Spleen (tissue), 11 donors: ENCODE measurements at regions not wholly inside any gene's neighbourhood (a gene's known extent, or its start where the extent isn't known, plus 50 kb on each side); places are given as distances from the start of the nearest gene placed in this dataset.

Experiments used
- DNase-seq: peaks from one replicate; pipeline ENCODE4 v3.0.0-alpha.2; 2020
- H3K27ac ChIP-seq, 8 donors: fragments of 200-600 bp; sonication (generic) in 7 of 8; 1 replicate in 4 of 8; 2 replicates in 4 of 8; pipeline versions ENCODE4 v1.5.0 to v1.8.0; 2016 to 2021; ENCODE audit warnings: inconsistent platforms in 4 of 8, mild to moderate bottlenecking in 4 of 8, moderate library complexity in 1 of 8
- H3K27me3 ChIP-seq, 7 donors: fragments of 200-600 bp; sonication (generic) in 6 of 7; replicated peaks in 1 of 7; 1 replicate in 4 of 7; 2 replicates in 3 of 7; pipeline versions ENCODE4 v1.5.0 to v1.8.0; 2016 to 2021; ENCODE audit warnings: inconsistent platforms in 3 of 7, mild to moderate bottlenecking in 1 of 7
- H3K36me3 ChIP-seq, 6 donors: fragments of 200-600 bp; sonication (generic) in 5 of 6; 1 replicate in 4 of 6; 2 replicates in 2 of 6; pipeline versions ENCODE4 v1.5.0 to v1.8.0; 2016 to 2021; ENCODE audit warnings: inconsistent platforms in 2 of 6
- H3K4me1 ChIP-seq, 6 donors: fragments of 200-600 bp; sonication (generic) in 5 of 6; 1 replicate in 3 of 6; 2 replicates in 3 of 6; pipeline versions ENCODE4 v1.5.0 to v1.8.0; 2016 to 2021; ENCODE audit warnings: inconsistent platforms in 3 of 6
- H3K4me3 ChIP-seq, 8 donors: fragments of 200-600 bp; sonication (generic) in 7 of 8; 1 replicate in 4 of 8; 2 replicates in 4 of 8; pipeline versions ENCODE4 v1.5.0 to v1.8.0; 2016 to 2021; ENCODE audit warnings: inconsistent platforms in 4 of 8, mild to moderate bottlenecking in 4 of 8, moderate library complexity in 2 of 8
- H3K9me3 ChIP-seq, 8 donors: fragments of 200-600 bp; sonication (generic) in 7 of 8; 1 replicate in 4 of 8; 2 replicates in 4 of 8; pipeline versions ENCODE4 v1.5.0 to v1.8.0; 2016 to 2021; ENCODE audit warnings: inconsistent platforms in 4 of 8
- POLR2A ChIP-seq, 3 donors: fragments of 450-650 bp; IDR thresholded peaks; one replicate each; pipeline ENCODE4 v1.5.1; 2017; ENCODE audit warnings: antibody characterized with exemption in 3 of 3, mild to moderate bottlenecking in 1 of 3
- POLR2AphosphoS5 ChIP-seq, 3 donors: sonication (generic); formaldehyde crosslinking; IDR thresholded peaks; one replicate each; pipeline ENCODE4 v1.5.1; 2017; ENCODE audit warnings: antibody characterized with exemption in 3 of 3
- WGBS, 5 donors: extraction: QIAGEN DNeasy Blood & Tissue Kit in 3 of 5; methylation state at CpG; one replicate each; pipeline versions ENCODE4 v1.1.5 to v1.1.7; 2013 to 2018; 5-methylcytosine and 5-hydroxymethylcytosine counted together
- intact Hi-C: fragments of 100-400 bp; cut with DNase I; formaldehyde crosslinking; loops from one replicate; pipeline ENCODE4 v1.15.0; 2023; ENCODE audit warnings: low total_unique reads
- TF ChIP-seq, protein P1 (sequence below), 11 experiments: fragments of 200-600 bp in 7 of 11; fragments of 450-650 bp in 4 of 11; sonication (generic) in 4 of 11; IDR thresholded peaks in 8 of 11; conservative IDR thresholded peaks in 3 of 11; 1 replicate in 7 of 11; 2 replicates in 4 of 11; pipeline versions ENCODE4 v1.4.0 to v1.8.0; 2016 to 2021; ENCODE audit warnings: antibody characterized with exemption in 11 of 11, inconsistent platforms in 4 of 11, mild to moderate bottlenecking in 1 of 11
- donor health status: healthy with polysubstance abuse.
- donor health status: DM: no; HTN: no; CAD: no; lungs with moderate emphysema.
- donor health status: DM: no; HTN: no; CAD: no.
- donor health status: Bipolar disorder and iron deficiency.
- donor health status: healthy.
- donor health status: DM: no; HTN: no; CAD: no.
- donor health status: DM: yes; HTN: yes; CAD: no.

DNA sequence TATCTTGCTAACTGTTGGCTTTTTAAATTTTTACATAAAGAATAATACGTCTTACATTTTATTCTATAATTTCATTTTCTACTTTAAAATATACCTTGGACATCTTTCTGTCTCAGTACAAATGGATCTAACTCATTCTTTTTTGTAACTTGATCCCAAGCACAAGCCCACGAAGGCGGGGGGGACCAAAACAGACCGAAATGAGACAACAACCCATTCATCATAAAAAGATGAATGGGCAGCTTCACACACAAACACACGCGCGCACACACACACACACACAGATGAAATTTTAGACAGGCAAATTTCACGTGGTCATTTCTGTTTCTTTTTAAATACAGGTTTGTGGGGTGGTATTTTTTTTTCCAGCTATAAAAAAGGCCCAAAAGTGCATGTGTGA lies 271.3 kb upstream of the TOPAZ1 start:
- DNase-seq, result no peak
- Histone ChIP-seq H3K27me3 (peaks cover 0 to 8% (median 0%) of the 10 kb centered on the region in 7 donors), H3K9me3 (peaks cover 0 to under 1% (median 0%) of the 10 kb centered on the region in 8 donors), H3K4me3 (no peak overlapping the region), H3K4me1 (no peaks in the 10 kb centered on the region), H3K27ac (peak overlapping the region in 1 of 8 donors; percentile 15), H3K36me3 (no peaks in the 10 kb centered on the region)
- WGBS, 5 donors, result 82 to 91% (median 88%) methylated on average over 8 of the region's 8 CpGs
- TF ChIP-seq, protein P1, sequence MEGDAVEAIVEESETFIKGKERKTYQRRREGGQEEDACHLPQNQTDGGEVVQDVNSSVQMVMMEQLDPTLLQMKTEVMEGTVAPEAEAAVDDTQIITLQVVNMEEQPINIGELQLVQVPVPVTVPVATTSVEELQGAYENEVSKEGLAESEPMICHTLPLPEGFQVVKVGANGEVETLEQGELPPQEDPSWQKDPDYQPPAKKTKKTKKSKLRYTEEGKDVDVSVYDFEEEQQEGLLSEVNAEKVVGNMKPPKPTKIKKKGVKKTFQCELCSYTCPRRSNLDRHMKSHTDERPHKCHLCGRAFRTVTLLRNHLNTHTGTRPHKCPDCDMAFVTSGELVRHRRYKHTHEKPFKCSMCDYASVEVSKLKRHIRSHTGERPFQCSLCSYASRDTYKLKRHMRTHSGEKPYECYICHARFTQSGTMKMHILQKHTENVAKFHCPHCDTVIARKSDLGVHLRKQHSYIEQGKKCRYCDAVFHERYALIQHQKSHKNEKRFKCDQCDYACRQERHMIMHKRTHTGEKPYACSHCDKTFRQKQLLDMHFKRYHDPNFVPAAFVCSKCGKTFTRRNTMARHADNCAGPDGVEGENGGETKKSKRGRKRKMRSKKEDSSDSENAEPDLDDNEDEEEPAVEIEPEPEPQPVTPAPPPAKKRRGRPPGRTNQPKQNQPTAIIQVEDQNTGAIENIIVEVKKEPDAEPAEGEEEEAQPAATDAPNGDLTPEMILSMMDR (IDR thresholded peaks at IDR 0.05 in 8 of 11, conservative IDR thresholded peaks at IDR 0.05 in 3 of 11), result no peak
- TF ChIP-seq POLR2AphosphoS5 (IDR thresholded peaks at IDR 0.05), result no peak
- TF ChIP-seq POLR2A (IDR thresholded peaks at IDR 0.05), result no peak
- intact Hi-C loops, result no loop called here

DNA sequence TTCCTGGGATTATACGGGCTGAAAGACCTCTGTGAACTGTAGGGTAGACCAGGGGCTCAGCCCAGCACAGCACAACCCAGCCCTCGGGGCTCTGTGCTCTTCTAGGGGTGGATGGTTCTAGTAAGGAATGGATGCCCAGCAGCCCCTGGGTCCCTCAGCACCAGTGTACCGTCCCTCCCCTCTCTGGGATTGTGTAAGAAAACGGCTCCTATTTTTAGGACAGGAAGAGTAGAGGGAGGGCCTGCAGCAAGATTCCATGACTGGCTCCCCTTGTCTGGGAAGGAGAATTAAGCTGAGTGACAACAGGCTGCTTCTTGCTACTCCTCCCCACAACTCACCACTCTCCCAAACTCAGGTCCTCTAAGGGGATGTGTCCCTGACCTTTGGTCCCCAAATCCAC lies 270.8 kb upstream of the TOPAZ1 start:
- WGBS, 5 donors, result 46 to 73% (median 57%) methylated on average over 4 of the region's 4 CpGs
- intact Hi-C loops, result no loop called here
- Histone ChIP-seq H3K27me3 (peaks cover 0 to 8% (median 0%) of the 10 kb centered on the region in 7 donors), H3K9me3 (peaks cover 0 to 6% (median 4%) of the 10 kb centered on the region in 8 donors), H3K27ac (peak overlapping the region in 1 of 8 donors; percentile 15), H3K36me3 (no peaks in the 10 kb centered on the region), H3K4me3 (no peak overlapping the region), H3K4me1 (no peaks in the 10 kb centered on the region)
- no peak for TF ChIP-seq POLR2A (IDR thresholded peaks at IDR 0.05)
- TF ChIP-seq POLR2AphosphoS5 (IDR thresholded peaks at IDR 0.05), result no peak
- TF ChIP-seq, protein P1 (IDR thresholded peaks at IDR 0.05 in 8 of 11, conservative IDR thresholded peaks at IDR 0.05 in 3 of 11), result no peak
- no peak for DNase-seq

DNA sequence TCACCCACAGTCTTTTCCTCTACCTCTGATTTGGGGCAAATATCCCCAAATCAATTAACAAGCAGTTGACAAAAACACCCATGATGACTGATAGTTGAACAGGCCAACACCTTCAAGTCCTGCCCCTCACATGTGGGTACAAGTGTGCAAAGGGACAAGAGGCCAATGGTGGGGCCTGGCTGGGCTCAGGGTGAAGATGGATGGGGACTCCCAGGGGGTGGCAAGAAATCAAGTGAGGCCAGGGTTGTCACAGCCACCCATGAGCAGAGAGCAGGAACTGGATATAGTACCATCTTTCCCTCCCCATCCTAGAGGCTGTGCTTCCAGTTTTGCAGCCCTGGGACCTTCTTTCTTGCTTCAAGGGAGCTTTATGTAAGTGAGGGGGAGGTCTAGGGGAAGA lies 270.2 kb upstream of the TOPAZ1 start:
- TF ChIP-seq POLR2AphosphoS5 (IDR thresholded peaks at IDR 0.05) (no peak), POLR2A (IDR thresholded peaks at IDR 0.05) (no peak)
- TF ChIP-seq, protein P1 (IDR thresholded peaks at IDR 0.05 in 8 of 11, conservative IDR thresholded peaks at IDR 0.05 in 3 of 11), result no peak
- peaks cover 0 to 10% (median 7%) of the 10 kb centered on the region in 8 donors for H3K9me3 ChIP-seq
- H3K27me3 ChIP-seq, result peaks cover 0 to 8% (median 0%) of the 10 kb centered on the region in 7 donors
- no peaks in the 10 kb centered on the region for H3K36me3 ChIP-seq
- no peak overlapping the region for H3K4me3 ChIP-seq
- no peaks in the 10 kb centered on the region for H3K4me1 ChIP-seq
- no peak overlapping the region for H3K27ac ChIP-seq
- no peak for DNase-seq
- intact Hi-C loops, result no loop called here

DNA sequence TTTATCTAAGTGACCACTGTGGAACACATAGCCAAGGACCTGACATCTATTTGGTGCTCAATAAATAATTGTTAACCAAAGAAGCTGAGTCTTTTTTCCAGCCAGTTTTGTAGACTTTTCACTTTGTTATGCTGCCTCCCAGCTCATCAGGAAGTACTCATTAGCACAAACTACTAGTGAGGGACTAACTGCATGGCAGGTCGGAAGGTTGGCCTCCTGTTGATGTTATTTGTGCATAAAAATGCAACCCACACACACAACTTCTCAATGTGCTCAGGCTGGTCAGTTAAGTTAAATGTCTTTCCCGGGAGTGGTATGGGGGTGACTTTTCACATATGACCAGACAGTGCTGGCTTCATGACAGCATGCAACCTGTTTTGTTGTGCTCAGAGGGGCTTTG lies 263.0 kb upstream of the TOPAZ1 start:
- H3K27me3 ChIP-seq, result peaks cover 0 to 2% (median 0%) of the 10 kb centered on the region in 7 donors
- intact Hi-C loops, result no loop called here
- no peak overlapping the region for H3K4me3 ChIP-seq
- 60 to 74% (median 61%) methylated on average over 2 of the region's 2 CpGs for WGBS, 5 donors
- no peak overlapping the region for H3K27ac ChIP-seq
- TF ChIP-seq POLR2AphosphoS5 (IDR thresholded peaks at IDR 0.05) (no peak), POLR2A (IDR thresholded peaks at IDR 0.05) (no peak)
- TF ChIP-seq, protein P1 (IDR thresholded peaks at IDR 0.05 in 8 of 11, conservative IDR thresholded peaks at IDR 0.05 in 3 of 11), result no peak
- H3K9me3 ChIP-seq, result peaks cover 0 to 10% (median 7%) of the 10 kb centered on the region in 8 donors
- DNase-seq, result no peak
- H3K4me1 ChIP-seq, result no peaks in the 10 kb centered on the region
- no peaks in the 10 kb centered on the region for H3K36me3 ChIP-seq
